ENCODE measurements at regions not wholly inside any gene's neighbourhood (a gene's known extent, or its start where the extent isn't known, plus 50 kb on each side); places are given as distances from the start of the nearest gene placed in this dataset.
"Not testable (repeated sequence)": the region's sequence is repeated elsewhere in the genome, so short reads cannot be mapped to it uniquely, and the experiment has no call there.

DNA sequence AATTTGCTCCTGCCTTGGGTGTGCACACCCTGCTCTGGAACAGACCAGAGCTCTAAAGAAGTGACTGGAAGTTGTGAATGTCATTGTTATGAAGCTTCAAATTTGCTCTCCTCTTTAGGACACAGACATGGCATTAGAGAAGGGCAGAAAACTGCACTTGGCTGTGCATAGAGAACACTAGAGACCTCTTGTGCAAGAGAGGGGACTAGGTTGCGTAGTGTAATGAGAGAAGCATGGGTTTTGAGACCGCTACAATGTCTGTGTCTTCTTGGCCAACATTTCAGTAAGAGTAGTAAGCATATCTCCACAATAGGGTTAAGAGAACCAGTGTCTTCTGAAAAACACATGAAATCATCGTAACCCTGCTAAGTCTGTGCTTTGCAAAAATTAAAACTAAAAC, 423.3 kb downstream of the SPRY2 start:
- DNase-seq (ENCODE audit: low spot score) = no peak

DNA sequence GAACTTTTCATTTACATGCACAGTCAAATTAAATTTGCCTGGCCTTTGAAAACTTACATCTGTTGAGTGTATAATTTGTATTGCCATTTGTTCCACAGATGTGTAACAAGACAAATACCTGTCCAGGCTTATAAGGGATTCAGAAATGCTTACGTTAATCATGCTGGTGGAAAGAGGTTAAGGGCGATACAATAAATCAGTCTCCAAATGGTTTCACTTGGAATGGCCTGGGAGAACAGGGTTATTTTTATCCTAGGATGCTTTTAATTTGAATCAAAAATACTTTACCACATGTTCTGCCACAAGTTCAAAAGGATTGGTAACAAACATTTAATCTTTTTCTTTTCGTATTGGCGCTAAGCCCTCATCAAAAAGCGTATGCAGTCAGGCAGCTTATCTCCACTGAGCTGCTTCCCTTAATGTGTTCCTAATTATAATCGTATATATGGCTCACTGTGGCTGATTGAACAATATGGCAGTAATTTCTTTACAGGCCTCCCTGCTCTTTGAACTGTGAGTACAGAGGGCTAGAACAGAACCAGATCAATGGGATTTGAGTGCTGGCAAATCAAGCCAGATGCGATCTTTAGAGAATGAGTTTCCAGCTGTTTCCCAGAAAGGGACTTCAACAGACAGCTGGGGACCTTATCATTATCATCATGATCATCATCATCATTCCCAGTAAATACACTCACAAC, 425.7 kb downstream of the SPRY2 start:
- no peak for DNase-seq (ENCODE audit: low spot score)

GRCh38 chr13:79913141-79913827, 427.6 kb downstream of the SPRY2 start:
- no peak for DNase-seq (ENCODE audit: low spot score)

DNA sequence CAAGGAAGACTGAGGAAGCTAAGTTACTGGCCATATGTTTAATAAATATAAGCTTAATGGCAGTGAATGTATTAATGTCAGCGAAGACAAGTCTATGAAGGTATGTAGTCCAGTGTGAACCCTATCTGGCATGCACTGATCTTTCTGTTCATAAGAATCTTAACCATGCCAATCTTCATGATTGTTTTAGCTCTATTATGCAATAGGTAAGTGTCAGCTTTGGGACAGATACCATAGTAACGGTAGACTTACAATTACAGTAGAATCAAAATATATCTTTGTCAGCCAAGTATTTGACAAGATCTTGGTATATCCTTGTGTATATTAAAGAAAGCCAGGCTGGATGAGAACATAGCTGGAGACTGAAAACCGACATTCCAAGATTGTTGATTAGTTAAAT, 428.5 kb downstream of the SPRY2 start:
- no peak for DNase-seq (ENCODE audit: low spot score)

GRCh38 chr13:79910875-79911540, 429.9 kb downstream of the SPRY2 start:
- no peak for DNase-seq (ENCODE audit: low spot score)

DNA sequence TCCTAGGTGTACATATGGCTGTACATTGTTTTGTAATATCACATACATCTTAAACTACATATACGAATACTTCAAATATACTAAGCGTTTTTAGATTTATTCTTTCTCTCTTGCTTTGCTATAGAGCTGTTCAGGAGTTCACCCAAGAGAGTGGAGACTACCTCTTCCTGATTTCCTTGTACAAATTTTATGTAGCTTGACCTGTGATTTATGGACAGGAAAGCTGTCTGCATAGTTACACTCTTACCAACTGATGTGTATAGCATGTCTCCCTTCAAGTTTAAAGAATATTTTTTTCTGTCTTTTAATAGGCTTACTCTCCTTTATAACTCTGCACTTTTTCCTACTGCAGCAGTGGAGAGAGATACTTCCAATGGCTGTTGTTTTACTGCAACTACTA, 428.7 kb downstream of the NDFIP2 start:
- DNase-seq (ENCODE audit: low spot score) = no peak

GRCh38 chr13:79908381-79908780, 427.4 kb downstream of the NDFIP2 start:
- no peak for DNase-seq (ENCODE audit: low spot score)

DNA sequence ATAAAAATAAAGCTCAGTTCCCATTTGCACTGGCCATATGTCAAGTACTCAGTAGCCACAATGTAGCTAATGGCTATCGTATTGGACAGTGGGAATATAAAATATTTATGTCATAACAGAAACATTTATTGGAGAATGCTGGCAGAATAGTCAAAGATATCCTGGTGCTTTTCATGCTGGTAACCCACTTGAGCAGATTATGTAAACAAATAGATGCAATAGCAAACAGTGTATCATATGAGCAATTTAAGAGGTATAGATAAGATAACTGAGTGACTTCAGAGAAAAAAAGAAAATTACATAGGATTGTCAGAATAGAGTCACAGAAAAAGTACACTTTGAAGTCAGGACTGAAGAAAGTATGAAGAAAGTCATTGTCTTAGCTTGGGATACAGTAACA, 426.6 kb downstream of the NDFIP2 start:
- DNase-seq (ENCODE audit: low spot score) = no peak

- no peak for DNase-seq (ENCODE audit: low spot score)
Observed at GRCh38 chr13:79906345-79906744, 425.4 kb downstream of the NDFIP2 start.

DNA sequence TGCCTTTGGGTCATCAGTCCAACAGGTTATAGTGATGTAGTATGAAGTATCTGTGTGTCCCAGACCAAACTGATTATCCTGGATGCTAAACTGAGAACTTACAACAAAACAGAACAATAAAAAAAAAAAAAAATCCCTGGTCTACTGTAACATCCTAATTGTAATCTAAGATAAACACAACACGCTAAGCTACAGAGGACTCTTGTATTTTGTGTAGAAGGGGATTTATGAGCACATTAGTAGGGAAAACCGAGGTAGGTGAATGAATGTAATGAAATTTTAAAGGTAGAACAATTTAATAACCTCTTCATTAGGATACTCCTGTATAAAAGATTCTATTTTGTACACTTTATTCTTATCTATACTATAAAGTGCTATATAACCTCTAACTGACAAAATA, 424.1 kb downstream of the NDFIP2 start:
- DNase-seq (ENCODE audit: low spot score) = no peak

DNA sequence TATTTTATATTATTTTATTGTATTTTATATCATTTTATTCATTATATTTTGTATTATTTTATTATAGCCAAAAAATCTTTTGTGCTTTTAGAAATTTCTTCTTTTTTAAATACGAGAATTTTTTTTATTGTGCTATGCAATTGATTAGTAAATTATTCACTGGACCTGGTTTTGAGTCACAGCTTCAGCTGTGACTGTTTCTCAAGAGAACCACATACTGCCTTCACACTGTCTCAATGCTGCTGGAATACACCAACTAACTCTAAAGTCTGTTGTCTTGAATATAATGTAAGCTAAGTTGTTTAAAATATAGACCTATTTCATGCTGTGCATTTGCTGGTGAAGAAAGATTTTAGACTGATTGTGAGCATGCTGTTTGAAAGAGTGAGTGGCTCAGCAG, 423.6 kb downstream of the NDFIP2 start:
- no peak for DNase-seq (ENCODE audit: low spot score)

DNA sequence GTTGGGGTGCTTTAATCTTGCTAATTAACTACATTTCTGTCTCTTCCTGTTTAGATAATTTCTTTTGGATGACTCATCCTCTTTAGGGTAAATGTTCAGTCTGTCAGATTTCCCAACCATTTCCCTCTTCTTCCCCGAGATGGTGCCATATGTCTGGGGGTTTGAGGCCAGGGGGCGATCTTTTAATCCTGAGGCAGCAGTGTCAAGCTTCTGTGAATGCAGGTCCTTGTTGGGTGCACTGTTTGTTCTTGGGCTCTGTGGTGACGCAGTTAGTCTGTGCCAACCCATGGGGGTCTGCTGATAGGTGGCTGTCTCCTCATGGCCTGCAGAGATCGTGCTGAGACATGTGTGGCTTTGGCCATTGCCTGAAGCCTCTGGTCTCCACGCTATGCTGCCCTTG, 420.4 kb downstream of the NDFIP2 start:
- DNase-seq (ENCODE audit: low spot score) = no peak

DNA sequence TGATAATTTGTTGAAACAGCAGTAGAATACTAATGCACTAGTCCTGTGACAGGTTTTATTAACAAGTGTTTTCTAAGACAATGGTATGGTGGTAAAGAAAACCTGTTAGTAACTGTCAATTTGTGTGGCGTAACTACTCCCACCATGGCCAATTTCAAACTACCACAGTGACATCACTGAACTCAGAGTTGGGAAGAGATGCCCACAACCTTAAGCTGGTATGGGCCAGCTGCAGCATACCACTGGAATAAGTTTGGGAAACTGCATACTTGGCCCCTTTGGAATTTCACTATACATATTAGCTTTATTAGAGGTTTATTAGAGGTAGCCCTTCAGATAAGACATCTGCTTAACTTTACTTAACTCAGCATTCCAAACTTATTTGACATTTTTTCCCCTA, 419.4 kb downstream of the NDFIP2 start:
- DNase-seq (ENCODE audit: low spot score) = no peak

DNA sequence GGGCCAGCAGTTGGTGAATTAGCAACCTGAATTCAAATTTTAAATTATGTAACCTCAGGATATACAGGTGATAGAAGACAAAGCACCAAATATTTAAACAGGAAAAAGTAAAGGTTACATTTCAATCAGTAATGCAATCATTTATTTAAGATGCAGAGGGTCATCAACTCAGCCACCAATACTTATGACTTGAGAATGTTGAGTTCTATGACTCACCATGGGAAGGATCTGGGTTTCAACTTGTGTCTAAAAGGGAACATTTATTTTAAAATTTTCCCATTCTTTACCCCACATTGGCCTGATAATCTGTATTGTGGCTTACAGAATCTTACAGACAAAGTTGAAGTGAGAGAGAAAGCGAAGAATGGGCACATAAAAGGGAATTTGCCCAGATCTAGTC, 418.0 kb downstream of the NDFIP2 start:
- DNase-seq (ENCODE audit: low spot score) = no peak

DNA sequence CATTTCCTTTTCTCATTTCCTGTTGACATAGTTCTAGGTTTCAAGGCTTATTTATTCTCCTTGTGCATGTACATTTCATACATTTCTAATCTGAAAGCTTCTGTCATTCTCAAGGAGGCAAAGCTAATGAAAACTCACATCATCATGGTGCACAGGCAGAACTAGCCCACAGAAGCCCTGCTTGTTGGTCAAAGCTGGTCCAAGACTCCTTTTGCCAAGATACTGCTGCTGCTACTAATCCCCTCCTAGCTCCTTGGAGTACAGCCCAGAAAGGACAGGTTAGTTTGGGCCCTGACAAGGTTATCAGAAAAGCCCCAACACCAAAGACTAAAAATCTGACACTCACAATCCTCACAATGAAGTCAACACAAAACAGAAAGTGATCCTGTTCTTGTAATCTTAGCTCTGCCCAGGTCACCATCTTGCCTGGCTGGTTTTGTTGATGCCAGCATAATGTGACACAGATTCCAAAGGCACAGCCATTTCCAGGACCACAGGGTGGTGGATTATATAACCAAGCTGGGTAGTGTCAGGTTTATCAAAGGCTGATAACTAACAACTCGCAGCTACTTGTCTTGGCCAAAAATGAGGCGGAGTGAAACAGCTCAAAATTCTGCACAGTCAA, 417.4 kb downstream of the NDFIP2 start:
- DNase-seq (ENCODE audit: low spot score) = peak; percentile 72

DNA sequence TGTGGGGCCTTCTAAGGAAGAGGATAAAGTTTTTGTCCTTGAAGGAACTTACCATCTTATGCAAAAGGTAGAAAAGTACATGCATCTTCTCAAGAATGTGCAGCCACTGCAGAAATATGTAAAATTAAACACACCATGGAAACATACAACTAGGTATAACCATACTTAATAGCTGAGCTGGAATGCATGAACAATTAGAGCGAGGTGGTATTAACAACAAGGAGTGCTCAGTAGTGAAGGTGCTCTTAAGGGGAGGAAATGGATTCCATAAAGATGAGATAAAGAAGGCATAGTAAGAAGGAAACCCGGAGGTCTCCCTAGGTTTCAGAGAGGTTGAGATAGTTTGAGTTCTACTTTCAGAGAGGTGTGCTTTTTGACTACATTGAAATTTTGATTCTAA, 415.9 kb downstream of the NDFIP2 start:
- no peak for DNase-seq (ENCODE audit: low spot score)

DNA sequence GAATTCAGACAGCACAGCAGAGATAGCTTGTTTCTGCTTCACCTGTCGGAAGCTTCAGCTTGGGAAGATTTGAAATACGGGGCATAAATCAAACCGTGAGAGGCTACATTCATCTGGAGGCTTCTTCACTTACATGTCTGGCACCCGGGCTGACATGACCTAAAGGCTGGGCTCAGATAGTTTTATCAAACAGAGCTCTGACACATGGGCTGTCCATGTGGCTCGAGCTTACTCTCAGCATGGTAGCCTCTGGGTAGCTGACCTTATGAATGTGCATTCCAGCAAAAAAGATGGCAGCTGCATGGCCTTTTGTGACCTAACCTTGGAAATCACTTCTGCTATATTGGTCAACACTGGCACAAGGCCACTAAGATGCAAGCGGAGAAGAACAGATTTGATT, 414.5 kb downstream of the NDFIP2 start:
- DNase-seq (ENCODE audit: low spot score) = no peak

DNA sequence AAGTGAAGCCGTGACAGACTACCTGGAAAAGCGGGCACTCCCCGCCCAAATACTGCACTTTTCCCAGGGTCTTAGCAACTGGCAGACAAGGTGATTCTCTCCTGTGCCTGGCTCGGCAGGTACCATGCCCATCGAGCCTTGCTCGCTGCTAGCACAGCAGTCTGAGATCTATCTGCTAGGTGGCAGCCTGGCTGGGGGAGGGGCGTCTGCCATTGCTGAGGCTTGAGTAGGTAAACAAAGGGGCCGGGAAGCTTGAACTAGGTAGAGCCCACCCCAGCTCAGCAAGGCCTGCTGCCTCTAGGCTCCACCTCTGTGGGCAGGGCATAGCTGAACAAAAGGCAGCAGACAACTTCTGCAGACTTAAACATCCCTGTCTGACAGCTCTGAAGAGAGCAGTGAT, 406.3 kb downstream of the NDFIP2 start:
- not testable (repeated sequence) for DNase-seq (ENCODE audit: low spot score)

GRCh38 chr13:79886601-79887000, 405.6 kb downstream of the NDFIP2 start:
- DNase-seq (ENCODE audit: low spot score) = no peak

DNA sequence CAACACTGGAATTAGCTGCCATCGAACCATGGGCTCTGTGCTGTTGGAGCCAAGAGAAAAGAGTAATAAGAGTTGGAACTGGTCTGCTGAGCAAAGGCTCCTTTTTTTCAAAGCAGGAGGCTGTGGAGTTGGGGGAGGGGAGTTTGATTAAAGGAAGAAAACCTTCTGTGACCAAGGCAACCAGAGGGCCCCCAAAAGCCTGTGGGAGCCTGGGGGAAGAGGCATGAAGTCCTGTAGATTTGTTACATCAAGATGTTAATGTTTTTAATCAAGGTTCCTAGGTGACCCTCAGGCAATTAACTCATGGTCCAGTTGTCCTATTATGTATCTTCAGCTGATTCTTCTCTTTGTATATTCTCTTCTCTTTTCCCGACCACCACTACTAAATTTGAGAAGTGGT, 403.9 kb downstream of the NDFIP2 start:
- DNase-seq (ENCODE audit: low spot score) = no peak

GRCh38 chr13:79883216-79883615, 402.3 kb downstream of the NDFIP2 start:
- DNase-seq (ENCODE audit: low spot score) = no peak

DNA sequence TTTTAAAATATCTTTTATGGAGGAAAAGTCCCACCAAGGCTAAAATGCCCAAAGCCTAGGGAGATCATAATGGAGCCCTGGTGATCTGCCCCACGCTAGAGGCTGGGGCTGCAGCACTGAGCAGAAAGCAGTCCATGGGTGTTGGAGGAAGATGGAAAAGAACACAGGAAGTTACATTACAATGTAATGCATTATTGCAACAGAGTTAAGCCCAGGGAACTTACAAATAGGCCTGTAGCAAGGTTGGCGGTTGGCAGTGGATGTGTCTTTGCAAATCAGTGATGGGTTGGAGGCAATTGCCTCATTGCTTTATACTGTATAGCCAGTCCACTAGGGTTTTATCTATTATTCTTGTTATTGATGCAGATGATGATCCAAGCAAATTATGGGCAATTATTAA, 399.9 kb downstream of the NDFIP2 start:
- no peak for DNase-seq (ENCODE audit: low spot score)

All from cerebellar cortex (tissue), 1 donor.